Loucy (cell line): ENCODE measurements at regions not wholly inside any gene's neighbourhood (a gene's known extent, or its start where the extent isn't known, plus 50 kb on each side); places are given as distances from the start of the nearest gene placed in this dataset.

ENCODE experiments used
- H2AFZ ChIP-seq: fragments of 200-600 bp; sonication (generic); 2 replicates; pipeline ENCODE4 v1.6.0; 2016; ENCODE audit warnings: antibody characterized with exemption, mild to moderate bottlenecking, low read length, moderate library complexity
- H3F3A ChIP-seq: fragments of 200-600 bp; 2 replicates; pipeline ENCODE4 v1.6.0; 2016; ENCODE audit warnings: antibody characterized with exemption, low read depth, mild to moderate bottlenecking
- H3K27me3 ChIP-seq: fragments of 200-600 bp; sonication (generic); 2 replicates; pipeline ENCODE4 v1.6.1; 2014; ENCODE audit warnings: low read length, mild to moderate bottlenecking; ENCODE audit not compliant: insufficient read depth, poor library complexity, severe bottlenecking
- H3K36me3 ChIP-seq: fragments of 200-600 bp; sonication (generic); 2 replicates; pipeline ENCODE4 v1.6.1; 2016; ENCODE audit warnings: low read length; ENCODE audit not compliant: insufficient read depth
- H3K4me1 ChIP-seq: fragments of 200-600 bp; sonication (generic); 2 replicates; pipeline ENCODE4 v1.5.1; 2014; ENCODE audit warnings: low read length, mild to moderate bottlenecking; ENCODE audit not compliant: insufficient read depth, poor library complexity, severe bottlenecking
- H3K4me2 ChIP-seq: fragments of 200-600 bp; sonication (generic); 2 replicates; pipeline ENCODE4 v1.6.0; 2014; ENCODE audit warnings: antibody characterized with exemption, low read length, low read depth, mild to moderate bottlenecking; ENCODE audit not compliant: poor library complexity, severe bottlenecking
- H3K4me3 ChIP-seq: fragments of 200-600 bp; sonication (generic); 2 replicates; pipeline ENCODE4 v1.5.1; 2014; ENCODE audit warnings: low read length, mild to moderate bottlenecking, mixed read lengths; ENCODE audit not compliant: poor library complexity, severe bottlenecking
- H3K79me2 ChIP-seq: fragments of 200-600 bp; sonication (generic); 2 replicates; pipeline ENCODE4 v1.6.1; 2014; ENCODE audit warnings: low read length; ENCODE audit not compliant: insufficient read depth
- H3K9ac ChIP-seq: fragments of 200-600 bp; sonication (generic); 2 replicates; pipeline ENCODE4 v1.6.0; 2014; ENCODE audit warnings: mild to moderate bottlenecking, low read depth, low read length, moderate library complexity; ENCODE audit not compliant: poor library complexity, severe bottlenecking
- H3K9me2 ChIP-seq: fragments of 200-600 bp; sonication (generic); replicated peaks from 2 replicates; pipeline ENCODE4 v1.6.1; 2016; ENCODE audit warnings: low read depth, low read length, mixed read lengths
- H3K9me3 ChIP-seq: fragments of 200-600 bp; sonication (generic); 2 replicates; pipeline ENCODE4 v1.6.1; 2014; ENCODE audit warnings: mild to moderate bottlenecking, antibody characterized with exemption, low read length, low read depth; ENCODE audit not compliant: insufficient read depth
- H4K20me1 ChIP-seq: fragments of 200-600 bp; sonication (generic); 2 replicates; pipeline ENCODE4 v1.6.0; 2014; ENCODE audit warnings: antibody characterized with exemption, low read length, mild to moderate bottlenecking; ENCODE audit not compliant: insufficient read depth, poor library complexity, severe bottlenecking
- EZH2phosphoT487 ChIP-seq: fragments of 200-600 bp; IDR thresholded peaks from 2 replicates; pipeline ENCODE4 v1.6.1; 2018; ENCODE audit warnings: antibody characterized with exemption, mild to moderate bottlenecking, moderate library complexity, borderline replicate concordance
- TF ChIP-seq, protein P1 (sequence below): fragments of 200-600 bp; sonication (generic); conservative IDR thresholded peaks from 2 replicates; pipeline ENCODE4 v1.5.1; 2014; ENCODE audit warnings: mild to moderate bottlenecking, antibody characterized with exemption, low read length

DNA sequence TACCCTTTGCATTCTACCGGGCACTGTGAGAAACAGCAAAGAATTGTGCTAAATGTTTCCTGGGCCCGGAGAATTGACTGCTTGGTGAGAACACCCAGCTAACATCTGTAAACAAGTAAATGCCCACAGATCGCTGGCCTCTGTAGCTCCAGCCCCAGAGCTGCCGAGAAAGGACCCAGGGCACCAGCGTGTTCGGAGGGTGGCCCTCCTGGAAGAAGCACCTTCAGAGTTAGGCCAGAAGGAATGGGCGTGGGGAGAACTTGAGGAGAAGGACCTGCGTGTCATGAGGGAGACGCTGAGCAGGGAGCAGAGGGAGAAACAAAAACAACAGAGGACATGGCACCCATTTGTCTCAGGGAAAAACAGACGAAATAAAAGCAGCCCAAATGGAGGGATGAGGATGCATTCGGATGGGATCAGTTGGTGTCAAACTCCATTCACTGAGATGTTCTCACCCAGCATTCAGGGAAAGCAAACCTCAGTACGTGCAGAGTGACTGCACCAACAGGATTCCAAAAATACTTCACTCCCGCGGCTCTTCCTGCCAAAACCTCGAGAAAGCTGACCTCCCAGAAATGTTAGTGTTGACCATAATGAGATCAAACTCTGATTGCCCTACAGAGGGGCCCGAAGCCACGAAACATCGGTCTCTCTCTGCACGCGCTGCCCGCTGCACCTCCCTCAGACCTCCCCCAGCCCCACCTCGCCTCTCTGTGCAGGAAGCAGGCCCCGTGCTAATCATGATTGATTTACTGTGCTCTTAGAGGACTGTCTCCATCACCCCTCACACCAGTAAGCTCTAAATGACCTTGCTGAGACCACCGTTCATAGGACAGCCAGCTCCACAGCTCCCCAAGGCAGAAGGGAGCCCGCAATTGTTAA is 376.3 kb upstream of the SALL3 start:
- H3K4me1 ChIP-seq = no peaks in the 10 kb centered on the region
- no peaks in the 10 kb centered on the region for H3F3A ChIP-seq
- H3K9ac ChIP-seq = no peak overlapping the region
- TF ChIP-seq, protein P1, sequence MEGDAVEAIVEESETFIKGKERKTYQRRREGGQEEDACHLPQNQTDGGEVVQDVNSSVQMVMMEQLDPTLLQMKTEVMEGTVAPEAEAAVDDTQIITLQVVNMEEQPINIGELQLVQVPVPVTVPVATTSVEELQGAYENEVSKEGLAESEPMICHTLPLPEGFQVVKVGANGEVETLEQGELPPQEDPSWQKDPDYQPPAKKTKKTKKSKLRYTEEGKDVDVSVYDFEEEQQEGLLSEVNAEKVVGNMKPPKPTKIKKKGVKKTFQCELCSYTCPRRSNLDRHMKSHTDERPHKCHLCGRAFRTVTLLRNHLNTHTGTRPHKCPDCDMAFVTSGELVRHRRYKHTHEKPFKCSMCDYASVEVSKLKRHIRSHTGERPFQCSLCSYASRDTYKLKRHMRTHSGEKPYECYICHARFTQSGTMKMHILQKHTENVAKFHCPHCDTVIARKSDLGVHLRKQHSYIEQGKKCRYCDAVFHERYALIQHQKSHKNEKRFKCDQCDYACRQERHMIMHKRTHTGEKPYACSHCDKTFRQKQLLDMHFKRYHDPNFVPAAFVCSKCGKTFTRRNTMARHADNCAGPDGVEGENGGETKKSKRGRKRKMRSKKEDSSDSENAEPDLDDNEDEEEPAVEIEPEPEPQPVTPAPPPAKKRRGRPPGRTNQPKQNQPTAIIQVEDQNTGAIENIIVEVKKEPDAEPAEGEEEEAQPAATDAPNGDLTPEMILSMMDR = no peak
- no peak for TF ChIP-seq EZH2phosphoT487
- no peak overlapping the region for H2AFZ ChIP-seq
- H3K4me2 ChIP-seq = no peak overlapping the region
- no peak overlapping the region for H3K4me3 ChIP-seq
- H3K9me3 ChIP-seq = peaks cover 14% of the 10 kb centered on the region; the same call in 1 of the 2 replicates
- no peaks in the 10 kb centered on the region for H3K27me3 ChIP-seq
- no peaks in the 10 kb centered on the region for H3K9me2 ChIP-seq
- H3K79me2 ChIP-seq = no peaks in the 10 kb centered on the region
- H4K20me1 ChIP-seq = no peaks in the 10 kb centered on the region
- H3K36me3 ChIP-seq = no peaks in the 10 kb centered on the region

DNA sequence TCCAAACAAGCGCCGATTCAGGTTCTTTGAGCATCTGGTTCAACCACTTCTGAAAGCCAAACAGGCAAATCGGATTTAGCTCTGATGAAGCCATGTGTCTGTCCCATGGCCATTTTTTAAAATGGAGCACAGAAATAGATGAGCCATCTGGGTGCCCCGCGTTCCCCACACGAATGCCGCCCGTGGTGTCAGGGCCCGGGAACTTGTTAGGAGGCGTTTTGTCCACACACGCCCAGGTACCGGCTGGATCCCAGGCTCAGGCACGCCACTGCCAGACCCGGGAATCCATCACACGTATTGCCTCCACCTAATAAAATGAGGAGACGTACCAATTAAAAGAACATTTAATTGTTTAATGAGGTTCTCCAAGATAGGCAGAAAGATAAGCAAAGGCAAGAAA is 374.4 kb upstream of the SALL3 start:
- Histone ChIP-seq H3F3A (no peaks in the 10 kb centered on the region), H2AFZ (no peak overlapping the region), H3K79me2 (no peaks in the 10 kb centered on the region), H3K9ac (no peak overlapping the region), H3K4me1 (no peaks in the 10 kb centered on the region), H3K9me3 (peaks cover 15% of the 10 kb centered on the region; the same call in 1 of the 2 replicates), H3K27me3 (no peaks in the 10 kb centered on the region), H3K36me3 (no peaks in the 10 kb centered on the region), H3K9me2 (no peaks in the 10 kb centered on the region), H3K4me2 (no peak overlapping the region), H4K20me1 (no peaks in the 10 kb centered on the region), H3K4me3 (no peak overlapping the region)
- TF ChIP-seq, protein P1 = no peak
- no peak for TF ChIP-seq EZH2phosphoT487

DNA sequence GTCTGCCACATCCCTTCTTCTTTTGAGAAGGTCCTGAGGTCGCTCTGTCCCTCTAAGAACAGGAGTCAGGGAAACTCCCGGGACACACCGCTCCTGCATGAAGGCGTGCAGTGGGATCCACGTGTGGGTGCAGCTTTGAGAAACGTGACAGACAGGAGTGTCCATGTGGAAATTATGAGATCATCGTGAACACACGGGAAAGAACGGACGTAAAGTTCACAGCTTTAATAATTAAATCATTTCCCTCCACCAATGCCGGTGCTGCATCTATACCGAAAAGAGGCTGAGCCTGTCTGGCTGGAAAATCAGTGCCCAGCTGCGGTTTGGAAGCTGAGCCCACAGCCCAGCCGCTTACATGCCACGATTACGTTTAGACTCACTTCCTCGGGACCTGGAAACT is 372.4 kb upstream of the SALL3 start:
- H3K27me3 ChIP-seq = no peaks in the 10 kb centered on the region
- no peak overlapping the region for H3K9ac ChIP-seq
- H3K36me3 ChIP-seq = no peaks in the 10 kb centered on the region
- H3K4me3 ChIP-seq = no peak overlapping the region
- H4K20me1 ChIP-seq = no peaks in the 10 kb centered on the region
- H3K9me3 ChIP-seq = peaks cover 7% of the 10 kb centered on the region; the same call in 1 of the 2 replicates
- no peaks in the 10 kb centered on the region for H3K9me2 ChIP-seq
- no peaks in the 10 kb centered on the region for H3K79me2 ChIP-seq
- no peaks in the 10 kb centered on the region for H3K4me1 ChIP-seq
- no peak for TF ChIP-seq EZH2phosphoT487
- TF ChIP-seq, protein P1 = no peak
- H2AFZ ChIP-seq = no peak overlapping the region
- no peak overlapping the region for H3K4me2 ChIP-seq
- no peaks in the 10 kb centered on the region for H3F3A ChIP-seq
